ENCODE measurements at regions not wholly inside any gene's neighbourhood (a gene's known extent, or its start where the extent isn't known, plus 50 kb on each side); places are given as distances from the start of the nearest gene placed in this dataset.

GRCh38 chr1:17915511-17916197 lies 160.5 kb downstream of the ACTL8 start (continued):
- TF ChIP-seq CTCF (IDR thresholded peaks at IDR 0.05 in 2 of 3, conservative IDR thresholded peaks at IDR 0.05 in 1 of 3; ENCODE audit: borderline replicate concordance in 1 of 3, insufficient read depth in 1 of 3, low read depth in 2 of 3, low read length in 2 of 3): no peak
- TF ChIP-seq CBX3 (IDR thresholded peaks at IDR 0.05; ENCODE audit: low read depth): no peak
- TF ChIP-seq EZH2 (IDR thresholded peaks at IDR 0.05): no peak
- no peak for TF ChIP-seq YY1 (IDR thresholded peaks at IDR 0.05; ENCODE audit: extremely low read depth, insufficient replicate concordance, low read depth, low read length)

GRCh38 chr1:17916702-17917101 lies 161.6 kb downstream of the ACTL8 start:
- H3K79me2 ChIP-seq (ENCODE audit: insufficient read depth, low read length): no peaks in the 10 kb centered on the region
- RAD21 ChIA-PET (ENCODE audit: low non-redundant PET in 1 of 2, low total read pairs in 2 of 2, uncharacterized antibody in 2 of 2, unreplicated experiment in 2 of 2): no interaction called here
- TF ChIP-seq ATF3 (IDR thresholded peaks at IDR 0.05) (no peak), EZH2 (IDR thresholded peaks at IDR 0.05) (no peak), CTCF (IDR thresholded peaks at IDR 0.05 in 2 of 3, conservative IDR thresholded peaks at IDR 0.05 in 1 of 3; ENCODE audit: borderline replicate concordance in 1 of 3, insufficient read depth in 1 of 3, low read depth in 2 of 3, low read length in 2 of 3) (no peak), POLR2A (IDR thresholded peaks at IDR 0.05; ENCODE audit: borderline replicate concordance, extremely low read depth, insufficient read depth, insufficient read length) (no peak), SRF (IDR thresholded peaks at IDR 0.05; ENCODE audit: low read depth) (no peak), POLR2AphosphoS5 (IDR thresholded peaks at IDR 0.05; ENCODE audit: low read depth, low read length) (no peak), ZBTB33 (IDR thresholded peaks at IDR 0.05; ENCODE audit: extremely low read depth, insufficient replicate concordance, low read length) (no peak), SIN3A (IDR thresholded peaks at IDR 0.05; ENCODE audit: low read depth) (no peak), SP1 (IDR thresholded peaks at IDR 0.05; ENCODE audit: low read depth) (no peak), ZNF274 (IDR thresholded peaks at IDR 0.05; ENCODE audit: low read depth, low read length) (no peak), ELF1 (IDR thresholded peaks at IDR 0.05; ENCODE audit: borderline replicate concordance, low read depth) (no peak), EZH2phosphoT487 (IDR thresholded peaks at IDR 0.05; ENCODE audit: borderline replicate concordance) (no peak), JUND (IDR thresholded peaks at IDR 0.05) (no peak)
- DNase-seq (ENCODE audit: low read depth, low spot score) (no peak), ATAC-seq (no peak)
- H3K36me3 ChIP-seq (ENCODE audit: control insufficient read depth in 1 of 2, insufficient read depth in 2 of 2, low read length in 2 of 2): no peaks in the 10 kb centered on the region
- intact Hi-C loops (cut with micrococcal nuclease): no loop called here
- H3K27ac ChIP-seq (ENCODE audit: low read depth, low read length): no peak overlapping the region
- POLR2A ChIA-PET: no interaction called here
- H3K27me3 ChIP-seq (ENCODE audit: insufficient read depth, low read length): peaks cover 69% of the 10 kb centered on the region
- no peak overlapping the region for H3K4me3 ChIP-seq (replicated peaks in 1 of 2; ENCODE audit: low read depth in 1 of 2, low read length in 2 of 2)
- H3K9me2 ChIP-seq (ENCODE audit: insufficient read depth): no peaks in the 10 kb centered on the region
- CTCF ChIA-PET: no interaction called here
- BruUV-seq (replicated peaks): no TSS peak
- H2AFZ ChIP-seq (ENCODE audit: low read depth, low read length, poor library complexity, severe bottlenecking): no peak overlapping the region
- no peak overlapping the region for H3K4me2 ChIP-seq (ENCODE audit: low read length)
- H3K9me3 ChIP-seq (ENCODE audit: control insufficient read depth in 1 of 2, insufficient read depth in 1 of 2, low read depth in 1 of 2, low read length in 2 of 2): no peaks in the 10 kb centered on the region
- no peak overlapping the region for H3K9ac ChIP-seq (ENCODE audit: low read length)
- no peaks in the 10 kb centered on the region for H4K20me1 ChIP-seq (ENCODE audit: insufficient read depth)
- no peaks in the 10 kb centered on the region for H3K4me1 ChIP-seq (ENCODE audit: control insufficient read depth in 1 of 2, insufficient read depth in 2 of 2, low read length in 2 of 2)

Measured in HCT116 (cell line).